HG03135 (cell line): ENCODE measurements at regions not wholly inside any gene's neighbourhood (a gene's known extent, or its start where the extent isn't known, plus 50 kb on each side); places are given as distances from the start of the nearest gene placed in this dataset.
"Not testable (repeated sequence)": the region's sequence is repeated elsewhere in the genome, so short reads cannot be mapped to it uniquely, and the experiment has no call there.

Source experiments
- ATAC-seq: cut with Tn5 transposase; IDR thresholded peaks from one replicate; pipeline ENCODE4 v1.9.1; 2021; ENCODE audit warnings: mild to moderate bottlenecking, moderate library complexity; ENCODE audit not compliant: unreplicated experiment

- no peak for ATAC-seq
Observed at GRCh38 chr6:14472986-14473337, 355.4 kb downstream of the CD83 start.

- ATAC-seq: no peak
Observed at GRCh38 chr6:14474816-14475215, 357.2 kb downstream of the CD83 start.

GRCh38 chr6:14475306-14475705 is 357.7 kb downstream of the CD83 start:
- ATAC-seq: no peak

- ATAC-seq: no peak
Observed at GRCh38 chr6:14476793-14477531, 359.4 kb downstream of the CD83 start.

GRCh38 chr6:14477559-14477958 is 360.0 kb downstream of the CD83 start:
- ATAC-seq: no peak

GRCh38 chr6:14478381-14479225 is 361.0 kb downstream of the CD83 start:
- no peak for ATAC-seq

GRCh38 chr6:14481946-14482345 is 364.4 kb downstream of the CD83 start:
- ATAC-seq: not testable (repeated sequence)

- no peak for ATAC-seq
Observed at GRCh38 chr6:14487625-14488024, 370.1 kb downstream of the CD83 start.

- ATAC-seq: no peak
Observed at GRCh38 chr6:14488180-14488579, 370.6 kb downstream of the CD83 start.

GRCh38 chr6:14489445-14489844 is 371.9 kb downstream of the CD83 start:
- ATAC-seq: no peak

- no peak for ATAC-seq
Observed at GRCh38 chr6:14498748-14499147, 381.2 kb downstream of the CD83 start.

GRCh38 chr6:14499309-14499708 is 381.7 kb downstream of the CD83 start:
- no peak for ATAC-seq

GRCh38 chr6:14499841-14500240 is 382.3 kb downstream of the CD83 start:
- no peak for ATAC-seq

- ATAC-seq: no peak
Observed at GRCh38 chr6:14500809-14501208, 383.2 kb downstream of the CD83 start.

GRCh38 chr6:14501240-14501639 is 383.7 kb downstream of the CD83 start:
- no peak for ATAC-seq

GRCh38 chr6:14501914-14502313 is 384.3 kb downstream of the CD83 start:
- no peak for ATAC-seq

GRCh38 chr6:14502551-14502950 is 385.0 kb downstream of the CD83 start:
- ATAC-seq: no peak

GRCh38 chr6:14505401-14505800 is 387.8 kb downstream of the CD83 start:
- no peak for ATAC-seq

- ATAC-seq: no peak
Observed at GRCh38 chr6:14506656-14507246, 389.2 kb downstream of the CD83 start.

- ATAC-seq: no peak
Observed at GRCh38 chr6:14509120-14509519, 391.5 kb downstream of the CD83 start.

GRCh38 chr6:14510038-14510437 is 392.5 kb downstream of the CD83 start:
- ATAC-seq: no peak

GRCh38 chr6:14511061-14511586 is 393.6 kb downstream of the CD83 start:
- no peak for ATAC-seq
